ENCODE measurements at regions not wholly inside any gene's neighbourhood (a gene's known extent, or its start where the extent isn't known, plus 50 kb on each side); places are given as distances from the start of the nearest gene placed in this dataset.

DNA sequence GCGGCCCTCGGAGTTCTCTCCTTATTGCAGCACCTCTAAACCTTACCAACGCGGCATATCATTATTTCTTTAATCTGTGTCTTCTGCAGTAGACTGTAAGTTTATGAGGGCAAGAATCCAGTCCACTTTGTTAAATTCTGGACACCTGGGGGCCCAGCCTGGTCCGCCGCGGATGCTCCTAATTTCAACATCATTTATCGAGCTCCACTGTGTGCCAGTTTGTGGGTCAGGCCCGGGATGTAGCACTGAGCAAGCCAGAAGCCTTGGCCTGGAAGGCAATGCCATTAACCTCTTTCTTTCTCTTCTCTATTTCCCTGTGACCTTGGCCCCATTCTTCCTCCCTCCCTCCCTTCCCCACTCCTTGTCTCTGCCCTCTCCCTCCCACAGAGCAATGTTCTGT is 70.6 kb upstream of the CACNA1E start:
- intact Hi-C loops (cut with micrococcal nuclease) = no loop called here

More for the DNA sequence above, 70.6 kb upstream of the CACNA1E start:
- H2AFZ ChIP-seq (replicated peaks; ENCODE audit: low read length, poor library complexity) = no peak overlapping the region
- DNase-seq = no peak
- TF ChIP-seq RCOR1 (IDR thresholded peaks at IDR 0.05; ENCODE audit: insufficient replicate concordance, low read length) (no peak), SMC3 (IDR thresholded peaks at IDR 0.05; ENCODE audit: low read depth, low read length) (no peak), CEBPB (IDR thresholded peaks at IDR 0.05; ENCODE audit: low read depth, low read length) (no peak), MAFK (IDR thresholded peaks at IDR 0.05; ENCODE audit: low read depth, low read length) (no peak), NFE2L2 (IDR thresholded peaks at IDR 0.05; ENCODE audit: low read depth, low read length) (no peak), MAZ (IDR thresholded peaks at IDR 0.05; ENCODE audit: borderline replicate concordance, low read depth, low read length) (no peak), MXI1 (IDR thresholded peaks at IDR 0.05; ENCODE audit: borderline replicate concordance, low read depth, low read length) (no peak), CHD1 (IDR thresholded peaks at IDR 0.05; ENCODE audit: low read depth, low read length) (no peak), RAD21 (IDR thresholded peaks at IDR 0.05; ENCODE audit: low read length) (no peak), FOS (IDR thresholded peaks at IDR 0.05; ENCODE audit: low read depth, low read length) (no peak), POLR2A (IDR thresholded peaks at IDR 0.05; ENCODE audit: low read depth, low read length) (no peak), BHLHE40 (IDR thresholded peaks at IDR 0.05; ENCODE audit: low read depth, low read length) (no peak), RFX5 (IDR thresholded peaks at IDR 0.05; ENCODE audit: low read depth, low read length) (no peak)
- TF ChIP-seq, protein P1, sequence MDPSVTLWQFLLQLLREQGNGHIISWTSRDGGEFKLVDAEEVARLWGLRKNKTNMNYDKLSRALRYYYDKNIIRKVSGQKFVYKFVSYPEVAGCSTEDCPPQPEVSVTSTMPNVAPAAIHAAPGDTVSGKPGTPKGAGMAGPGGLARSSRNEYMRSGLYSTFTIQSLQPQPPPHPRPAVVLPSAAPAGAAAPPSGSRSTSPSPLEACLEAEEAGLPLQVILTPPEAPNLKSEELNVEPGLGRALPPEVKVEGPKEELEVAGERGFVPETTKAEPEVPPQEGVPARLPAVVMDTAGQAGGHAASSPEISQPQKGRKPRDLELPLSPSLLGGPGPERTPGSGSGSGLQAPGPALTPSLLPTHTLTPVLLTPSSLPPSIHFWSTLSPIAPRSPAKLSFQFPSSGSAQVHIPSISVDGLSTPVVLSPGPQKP (IDR thresholded peaks at IDR 0.05; ENCODE audit: borderline replicate concordance, low read depth, low read length) = no peak
- TF ChIP-seq, protein P2, sequence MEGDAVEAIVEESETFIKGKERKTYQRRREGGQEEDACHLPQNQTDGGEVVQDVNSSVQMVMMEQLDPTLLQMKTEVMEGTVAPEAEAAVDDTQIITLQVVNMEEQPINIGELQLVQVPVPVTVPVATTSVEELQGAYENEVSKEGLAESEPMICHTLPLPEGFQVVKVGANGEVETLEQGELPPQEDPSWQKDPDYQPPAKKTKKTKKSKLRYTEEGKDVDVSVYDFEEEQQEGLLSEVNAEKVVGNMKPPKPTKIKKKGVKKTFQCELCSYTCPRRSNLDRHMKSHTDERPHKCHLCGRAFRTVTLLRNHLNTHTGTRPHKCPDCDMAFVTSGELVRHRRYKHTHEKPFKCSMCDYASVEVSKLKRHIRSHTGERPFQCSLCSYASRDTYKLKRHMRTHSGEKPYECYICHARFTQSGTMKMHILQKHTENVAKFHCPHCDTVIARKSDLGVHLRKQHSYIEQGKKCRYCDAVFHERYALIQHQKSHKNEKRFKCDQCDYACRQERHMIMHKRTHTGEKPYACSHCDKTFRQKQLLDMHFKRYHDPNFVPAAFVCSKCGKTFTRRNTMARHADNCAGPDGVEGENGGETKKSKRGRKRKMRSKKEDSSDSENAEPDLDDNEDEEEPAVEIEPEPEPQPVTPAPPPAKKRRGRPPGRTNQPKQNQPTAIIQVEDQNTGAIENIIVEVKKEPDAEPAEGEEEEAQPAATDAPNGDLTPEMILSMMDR (conservative IDR thresholded peaks at IDR 0.05; ENCODE audit: low read depth, low read length) = no peak
- TF ChIP-seq, protein P3, sequence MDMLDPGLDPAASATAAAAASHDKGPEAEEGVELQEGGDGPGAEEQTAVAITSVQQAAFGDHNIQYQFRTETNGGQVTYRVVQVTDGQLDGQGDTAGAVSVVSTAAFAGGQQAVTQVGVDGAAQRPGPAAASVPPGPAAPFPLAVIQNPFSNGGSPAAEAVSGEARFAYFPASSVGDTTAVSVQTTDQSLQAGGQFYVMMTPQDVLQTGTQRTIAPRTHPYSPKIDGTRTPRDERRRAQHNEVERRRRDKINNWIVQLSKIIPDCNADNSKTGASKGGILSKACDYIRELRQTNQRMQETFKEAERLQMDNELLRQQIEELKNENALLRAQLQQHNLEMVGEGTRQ (IDR thresholded peaks at IDR 0.05; ENCODE audit: low read depth, low read length) = no peak
- H3K4ac ChIP-seq (ENCODE audit: low read depth, low read length) = no peak overlapping the region
- no peak overlapping the region for H4K8ac ChIP-seq (ENCODE audit: low read depth in 2 of 2, low read length in 2 of 2)
- no peak overlapping the region for H3K9ac ChIP-seq (ENCODE audit: low read depth, low read length)
- H3K23ac ChIP-seq (ENCODE audit: low read depth, low read length) = no peak overlapping the region
- H3K9me1 ChIP-seq (ENCODE audit: insufficient read depth, low read length) = no peaks in the 10 kb centered on the region
- H3K4me1 ChIP-seq (ENCODE audit: control insufficient read depth, insufficient read depth, low read length) = no peaks in the 10 kb centered on the region
- 65% methylated on average over 5 of the region's 9 CpGs; no CpG with 5 or more reads in 1 of the 2 experiments for WGBS, 2 experiments (ENCODE audit: extremely low coverage in 2 of 2, insufficient read length in 1 of 2)
- no peak overlapping the region for H3K14ac ChIP-seq (replicated peaks; ENCODE audit: low read depth, low read length)
- H2BK120ac ChIP-seq (ENCODE audit: low read depth, low read length) = no peak overlapping the region
- ATAC-seq (ENCODE audit: low read depth) = no peak
- no peak overlapping the region for H2BK5ac ChIP-seq (ENCODE audit: low read depth, low read length, poor library complexity, severe bottlenecking)
- H3K56ac ChIP-seq (ENCODE audit: extremely low read depth, insufficient read depth, low read length) = no peak overlapping the region
- no peak overlapping the region for H3K4me3 ChIP-seq (ENCODE audit: insufficient read depth, low read depth, low read length)
- no peak overlapping the region for H3K18ac ChIP-seq (ENCODE audit: low read depth, low read length)
- BruUV-seq (replicated peaks) = no TSS peak
- H3K4me2 ChIP-seq (ENCODE audit: low read depth, low read length) = no peak overlapping the region
- POLR2A ChIA-PET (ENCODE audit: unreplicated experiment) = no interaction called here
- no peak overlapping the region for H4K91ac ChIP-seq (ENCODE audit: insufficient read depth, low read depth, low read length)
- H3K9me3 ChIP-seq (ENCODE audit: control insufficient read depth, insufficient read depth, low read length) = no peaks in the 10 kb centered on the region
- H3K27ac ChIP-seq (ENCODE audit: insufficient read depth, low read length) = no peak overlapping the region
- H4K5ac ChIP-seq (ENCODE audit: low read depth, low read length) = no peak overlapping the region
- no peak overlapping the region for H2BK15ac ChIP-seq (ENCODE audit: low read depth, low read length)
- in situ Hi-C loops (cut with MboI; ENCODE audit: low sequenced_read_pairs) (no loop called here), dilution Hi-C loops (cut with HindIII; ENCODE audit: low sequenced_read_pairs, unreplicated experiment) (loop anchor here (25.0 kb wide), 1 partner anchor 200 kb away; no protein-coding TSS in a partner anchor)
- H4K20me1 ChIP-seq (ENCODE audit: insufficient read depth, low read length) = no peaks in the 10 kb centered on the region
- no peak overlapping the region for H2AK9ac ChIP-seq (replicated peaks; ENCODE audit: low read depth, low read length, poor library complexity)
- H3K36me3 ChIP-seq (ENCODE audit: control insufficient read depth, insufficient read depth, low read length) = no peaks in the 10 kb centered on the region
- no peaks in the 10 kb centered on the region; the same call in 1 of the 2 replicates for H3K27me3 ChIP-seq (ENCODE audit: control insufficient read depth, insufficient read depth, low read length)
- CTCF ChIA-PET = no interaction called here
- H2AK5ac ChIP-seq (ENCODE audit: low read depth, low read length) = no peak overlapping the region
- H3K79me1 ChIP-seq (ENCODE audit: low read depth in 1 of 2, low read length in 2 of 2) = no peaks in the 10 kb centered on the region
- no peak overlapping the region for H2BK20ac ChIP-seq (ENCODE audit: low read depth, low read length)

Measured in IMR-90 (cell line).